K562 (cell line): ENCODE measurements at regions not wholly inside any gene's neighbourhood (a gene's known extent, or its start where the extent isn't known, plus 50 kb on each side); places are given as distances from the start of the nearest gene placed in this dataset.

Source experiments
- BRF2 ChIP-seq: IDR thresholded peaks from 3 replicates; pipeline ENCODE4 v1.6.1; 2011; ENCODE audit warnings: borderline replicate concordance, mild to moderate bottlenecking; ENCODE audit not compliant: insufficient read length, insufficient read depth
- CBFB ChIP-seq: sonication (generic); formaldehyde crosslinking; IDR thresholded peaks from 2 replicates; pipeline ENCODE4 v1.4.0; 2020; ENCODE audit warnings: mild to moderate bottlenecking, missing genetic modification reagents
- CEBPG ChIP-seq, 3 experiments: fragments of 200-800 bp in 1 of 3; sonication (Bioruptor generic) in 1 of 3; sonication (generic) in 1 of 3; formaldehyde crosslinking in 1 of 3; IDR thresholded peaks in 2 of 3; conservative IDR thresholded peaks in 1 of 3; 2 replicates each; pipeline versions ENCODE4 v1.6.1 to v1.8.0; 2016 to 2022; ENCODE audit warnings: missing compliant biosample characterization in 2 of 3, missing genetic modification characterization in 2 of 3, mild to moderate bottlenecking in 1 of 3, missing genetic modification reagents in 1 of 3
- EGR1 ChIP-seq: fragments of 450-650 bp; conservative IDR thresholded peaks from 2 replicates; pipeline ENCODE4 v1.6.1; 2017; ENCODE audit warnings: mild to moderate bottlenecking
- ESRRB ChIP-seq: fragments of 250-450 bp; sonication (Bioruptor Pico); IDR thresholded peaks from 2 replicates; pipeline ENCODE4 v1.5.0; 2020; ENCODE audit warnings: mild to moderate bottlenecking, moderate library complexity, borderline replicate concordance
- ETS2 ChIP-seq: IDR thresholded peaks from 2 replicates; pipeline ENCODE4 v1.6.1; 2016; ENCODE audit warnings: borderline replicate concordance, missing genetic modification characterization, mild to moderate bottlenecking, moderate library complexity, missing compliant biosample characterization; ENCODE audit not compliant: poor library complexity, severe bottlenecking
- ETV1 ChIP-seq: fragments of 450-650 bp; conservative IDR thresholded peaks from 2 replicates; pipeline ENCODE4 v1.6.1; 2016; ENCODE audit warnings: missing genetic modification characterization, control low read depth, low read depth, missing compliant biosample characterization
- ETV5 ChIP-seq: sonication (generic); formaldehyde crosslinking; IDR thresholded peaks from 2 replicates; pipeline ENCODE4 v1.4.0; 2020; ENCODE audit warnings: low read depth, mild to moderate bottlenecking, missing genetic modification reagents
- FOS ChIP-seq: IDR thresholded peaks from 3 replicates; pipeline ENCODE4 v1.6.1; 2011; ENCODE audit not compliant: insufficient read length; ENCODE audit errors: extremely low read depth
- HDGF ChIP-seq: fragments of 450-650 bp; IDR thresholded peaks from 2 replicates; pipeline ENCODE4 v1.6.1; 2016
- HLTF ChIP-seq: fragments of 450-650 bp; IDR thresholded peaks from 2 replicates; pipeline ENCODE4 v1.6.1; 2016
- IRF2 ChIP-seq: sonication (generic); formaldehyde crosslinking; IDR thresholded peaks from 2 replicates; pipeline ENCODE4 v1.8.1; 2022; ENCODE audit warnings: mild to moderate bottlenecking, missing genetic modification reagents
- KLF13 ChIP-seq: fragments of 450-650 bp; IDR thresholded peaks from 2 replicates; pipeline ENCODE4 v1.6.1; 2016; ENCODE audit warnings: missing genetic modification characterization, low read depth, mild to moderate bottlenecking, missing compliant biosample characterization, moderate library complexity, borderline replicate concordance
- MCM2 ChIP-seq: fragments of 450-650 bp; IDR thresholded peaks from 2 replicates; pipeline ENCODE4 v1.6.1; 2017; ENCODE audit warnings: low read depth, mild to moderate bottlenecking
- MTA2 ChIP-seq: fragments of 450-650 bp; IDR thresholded peaks from 2 replicates; pipeline ENCODE4 v1.6.1; 2016; ENCODE audit warnings: low read depth
- POLR2A ChIP-seq: fragments of 450-650 bp; conservative IDR thresholded peaks from 2 replicates; pipeline ENCODE4 v1.6.1; 2016
- POLR3A ChIP-seq: IDR thresholded peaks from 2 replicates; pipeline ENCODE4 v1.6.1; 2011; ENCODE audit warnings: borderline replicate concordance, mild to moderate bottlenecking, moderate library complexity; ENCODE audit not compliant: insufficient read length, insufficient read depth; ENCODE audit errors: extremely low read depth
- SMARCC2 ChIP-seq: fragments of 450-650 bp; IDR thresholded peaks from 2 replicates; pipeline ENCODE4 v1.6.1; 2017; ENCODE audit warnings: antibody characterized with exemption, moderate library complexity, mild to moderate bottlenecking, low read depth
- THRAP3 ChIP-seq: fragments of 450-650 bp; IDR thresholded peaks from 2 replicates; pipeline ENCODE4 v1.6.1; 2016; ENCODE audit warnings: mild to moderate bottlenecking, inconsistent platforms, borderline replicate concordance
- ZMIZ1 ChIP-seq, 2 experiments: fragments of 150-350 bp in 1 of 2; IDR thresholded peaks; 2 replicates each; pipeline ENCODE4 v1.6.1; 2012 to 2016; ENCODE audit warnings: low read depth in 2 of 2, low read length in 2 of 2, mild to moderate bottlenecking in 1 of 2, moderate library complexity in 1 of 2
- ZNF277 ChIP-seq: fragments of 250-450 bp; sonication (Bioruptor Pico); IDR thresholded peaks from 2 replicates; pipeline ENCODE4 v1.8.0; 2022; ENCODE audit warnings: inconsistent platforms, mild to moderate bottlenecking, moderate library complexity, borderline replicate concordance
- ZNF507 ChIP-seq: conservative IDR thresholded peaks from 2 replicates; pipeline ENCODE4 v1.6.1; 2017; ENCODE audit warnings: missing genetic modification characterization, missing compliant biosample characterization
- ZNF668 ChIP-seq: fragments of 250-450 bp; sonication (Bioruptor Pico); IDR thresholded peaks from 2 replicates; pipeline ENCODE4 v1.8.0; 2022; ENCODE audit warnings: mild to moderate bottlenecking, inconsistent platforms

- TF ChIP-seq MCM2 (no peak), CEBPG (CRISPR knock-in tag; IDR thresholded peaks at IDR 0.05) (peak; percentile 48), CEBPG (tag; conservative IDR thresholded peaks at IDR 0.05 in 1 of 2, IDR thresholded peaks at IDR 0.05 in 1 of 2) (no peak), FOS (peak; percentile 80), BRF2 (no peak), ETV1 (tag) (peak; percentile 9; the same call in 1 of the 2 replicates), ZNF668 (CRISPR knock-in tag) (no peak), POLR2A (no peak), ZNF277 (CRISPR knock-in tag) (no peak), POLR3A (no peak), ETS2 (tag) (no peak), ZMIZ1 (IDR thresholded peaks at IDR 0.05; ENCODE audit: low read depth in 2 of 2, low read length in 2 of 2) (peak in 1 of 2 experiments; percentile 56; a peak in 1 of 4 replicates), EGR1 (peak; percentile 35; the same call in 1 of the 2 replicates), THRAP3 (no peak), ZNF507 (tag) (no peak), ETV5 (CRISPR knock-in tag) (peak; percentile 24; the same call in 1 of the 2 replicates), CBFB (CRISPR knock-in tag) (peak; percentile 77), IRF2 (no peak), KLF13 (tag) (no peak; the same call in 1 of the 2 replicates), HDGF (no peak), HLTF (0 out of 2 replicates have a peak, but pooled peaks have one; percentile 26), MTA2 (peak; percentile 34; the same call in 1 of the 2 replicates), ESRRB (CRISPR knock-in tag) (no peak), SMARCC2 (peak; percentile 92)
Observed at GRCh38 chr16:85359147-85359822, 247.0 kb upstream of the CIBAR2 start (continued).
